ENCODE measurements at regions not wholly inside any gene's neighbourhood (a gene's known extent, or its start where the extent isn't known, plus 50 kb on each side); places are given as distances from the start of the nearest gene placed in this dataset.

DNA sequence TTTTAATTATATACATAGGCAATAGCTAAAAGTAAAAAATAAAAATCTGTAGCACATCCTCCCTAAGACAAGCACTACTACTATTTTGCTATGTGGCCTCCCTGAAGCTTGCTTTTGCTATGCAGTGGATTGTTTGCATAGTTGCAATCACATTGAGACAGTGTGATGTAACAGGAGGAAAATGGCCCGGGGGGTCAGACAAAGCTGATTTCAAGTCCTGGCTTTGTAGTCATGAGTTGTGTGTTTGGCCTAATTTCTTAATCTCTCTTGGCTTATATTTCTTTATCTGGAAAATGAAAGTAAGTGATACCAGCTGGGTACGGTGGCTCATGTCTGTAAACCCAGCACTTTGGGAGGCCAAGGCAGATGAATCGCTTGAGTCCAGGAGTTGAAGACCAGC is 166.6 kb downstream of the LHFPL1 start:
- no peak overlapping the region for H3K4me3 ChIP-seq
- H3K4me2 ChIP-seq: no peak overlapping the region
- no peaks in the 10 kb centered on the region for H3K79me2 ChIP-seq
- DNase-seq (ENCODE audit: low spot score): peak; percentile 56
- H3K27me3 ChIP-seq: no peaks in the 10 kb centered on the region
- H3K27ac ChIP-seq: no peak overlapping the region
- TF ChIP-seq, protein P1, sequence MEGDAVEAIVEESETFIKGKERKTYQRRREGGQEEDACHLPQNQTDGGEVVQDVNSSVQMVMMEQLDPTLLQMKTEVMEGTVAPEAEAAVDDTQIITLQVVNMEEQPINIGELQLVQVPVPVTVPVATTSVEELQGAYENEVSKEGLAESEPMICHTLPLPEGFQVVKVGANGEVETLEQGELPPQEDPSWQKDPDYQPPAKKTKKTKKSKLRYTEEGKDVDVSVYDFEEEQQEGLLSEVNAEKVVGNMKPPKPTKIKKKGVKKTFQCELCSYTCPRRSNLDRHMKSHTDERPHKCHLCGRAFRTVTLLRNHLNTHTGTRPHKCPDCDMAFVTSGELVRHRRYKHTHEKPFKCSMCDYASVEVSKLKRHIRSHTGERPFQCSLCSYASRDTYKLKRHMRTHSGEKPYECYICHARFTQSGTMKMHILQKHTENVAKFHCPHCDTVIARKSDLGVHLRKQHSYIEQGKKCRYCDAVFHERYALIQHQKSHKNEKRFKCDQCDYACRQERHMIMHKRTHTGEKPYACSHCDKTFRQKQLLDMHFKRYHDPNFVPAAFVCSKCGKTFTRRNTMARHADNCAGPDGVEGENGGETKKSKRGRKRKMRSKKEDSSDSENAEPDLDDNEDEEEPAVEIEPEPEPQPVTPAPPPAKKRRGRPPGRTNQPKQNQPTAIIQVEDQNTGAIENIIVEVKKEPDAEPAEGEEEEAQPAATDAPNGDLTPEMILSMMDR (IDR thresholded peaks at IDR 0.05; ENCODE audit: poor library complexity): no peak
- TF ChIP-seq EZH2phosphoT487 (IDR thresholded peaks at IDR 0.05; ENCODE audit: low read depth, severe bottlenecking, unreplicated experiment): peak; percentile 66
- H3K9me2 ChIP-seq (replicated peaks; ENCODE audit: insufficient read depth): no peaks in the 10 kb centered on the region
- H2AFZ ChIP-seq: no peak overlapping the region
- H4K20me1 ChIP-seq (ENCODE audit: insufficient read depth, poor library complexity, severe bottlenecking): no peaks in the 10 kb centered on the region
- no peaks in the 10 kb centered on the region for H3K9me3 ChIP-seq (ENCODE audit: low read depth)
- WGBS (ENCODE audit: low lambda C conversion rate, missing lambda C conversion rate): 49% methylated on average over 3 of the region's 3 CpGs
- H3K36me3 ChIP-seq (replicated peaks; ENCODE audit: insufficient read depth, low read depth): no peaks in the 10 kb centered on the region
- peaks cover 5% of the 10 kb centered on the region for H3K4me1 ChIP-seq (ENCODE audit: insufficient read depth)

DNA sequence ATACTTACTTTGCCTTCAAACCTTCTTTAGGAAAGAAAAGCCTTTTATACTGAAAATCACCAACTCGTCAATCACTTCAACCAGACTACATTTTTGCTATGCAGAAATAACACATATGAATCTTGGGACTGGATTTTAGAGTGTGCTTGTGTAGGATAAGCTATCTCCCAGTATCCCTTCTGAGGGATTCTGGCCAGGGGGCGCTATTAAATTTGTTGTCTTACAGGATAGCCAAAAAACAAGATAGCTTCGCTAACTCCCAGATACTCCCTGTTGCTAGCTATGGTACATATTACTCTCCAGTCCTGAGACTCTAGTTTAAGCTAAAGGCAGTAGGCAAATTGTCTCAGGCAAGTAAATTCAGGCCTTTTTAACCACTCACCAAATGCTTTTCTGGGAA is 167.2 kb downstream of the LHFPL1 start:
- Histone ChIP-seq H3K79me2 (no peaks in the 10 kb centered on the region), H3K4me2 (no peak overlapping the region), H3K9me3 (ENCODE audit: low read depth) (no peaks in the 10 kb centered on the region), H2AFZ (no peak overlapping the region), H3K4me1 (ENCODE audit: insufficient read depth) (peaks cover 5% of the 10 kb centered on the region), H4K20me1 (ENCODE audit: insufficient read depth, poor library complexity, severe bottlenecking) (no peaks in the 10 kb centered on the region), H3K27me3 (no peaks in the 10 kb centered on the region), H3K9me2 (replicated peaks; ENCODE audit: insufficient read depth) (no peaks in the 10 kb centered on the region), H3K36me3 (replicated peaks; ENCODE audit: insufficient read depth, low read depth) (no peaks in the 10 kb centered on the region), H3K27ac (no peak overlapping the region), H3K4me3 (no peak overlapping the region)
- TF ChIP-seq, protein P1 (IDR thresholded peaks at IDR 0.05; ENCODE audit: poor library complexity): no peak
- no peak for TF ChIP-seq EZH2phosphoT487 (IDR thresholded peaks at IDR 0.05; ENCODE audit: low read depth, severe bottlenecking, unreplicated experiment)
- no peak for TF ChIP-seq EZH2 (IDR thresholded peaks at IDR 0.05; ENCODE audit: borderline replicate concordance)
- WGBS (ENCODE audit: low lambda C conversion rate, missing lambda C conversion rate): 61% methylated on average over 3 of the region's 3 CpGs
- DNase-seq (ENCODE audit: low spot score): no peak

DNA sequence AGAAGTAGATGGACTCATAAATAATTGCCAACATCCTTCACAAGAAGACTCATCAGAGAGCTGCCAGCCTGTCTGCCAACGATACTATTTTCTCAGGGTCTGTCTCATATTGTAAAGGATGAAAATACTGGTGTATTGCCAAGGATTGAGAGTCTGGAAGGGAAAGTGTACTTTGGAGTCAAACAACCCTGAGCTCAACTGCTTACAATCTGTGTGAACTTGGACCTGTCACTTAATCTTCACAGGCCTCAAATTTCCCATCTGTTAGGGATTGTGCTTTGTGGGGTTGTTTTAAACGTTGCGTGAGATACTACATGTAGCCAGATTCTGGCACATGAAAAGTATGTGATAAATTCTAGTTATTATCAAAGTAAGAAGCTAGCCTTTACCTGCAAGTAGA is 169.1 kb downstream of the LHFPL1 start:
- TF ChIP-seq EZH2 (IDR thresholded peaks at IDR 0.05; ENCODE audit: borderline replicate concordance) (no peak), EZH2phosphoT487 (IDR thresholded peaks at IDR 0.05; ENCODE audit: low read depth, severe bottlenecking, unreplicated experiment) (no peak)
- Histone ChIP-seq H2AFZ (no peak overlapping the region), H3K9me3 (ENCODE audit: low read depth) (no peaks in the 10 kb centered on the region), H3K9me2 (replicated peaks; ENCODE audit: insufficient read depth) (no peaks in the 10 kb centered on the region), H3K4me2 (no peak overlapping the region), H3K79me2 (no peaks in the 10 kb centered on the region), H4K20me1 (ENCODE audit: insufficient read depth, poor library complexity, severe bottlenecking) (no peaks in the 10 kb centered on the region), H3K4me1 (ENCODE audit: insufficient read depth) (peaks cover 5% of the 10 kb centered on the region), H3K27me3 (no peaks in the 10 kb centered on the region), H3K36me3 (replicated peaks; ENCODE audit: insufficient read depth, low read depth) (no peaks in the 10 kb centered on the region), H3K27ac (no peak overlapping the region), H3K4me3 (no peak overlapping the region)
- DNase-seq (ENCODE audit: low spot score): peak; percentile 17
- WGBS (ENCODE audit: low lambda C conversion rate, missing lambda C conversion rate): 68% methylated on average over 3 of the region's 3 CpGs

DNA sequence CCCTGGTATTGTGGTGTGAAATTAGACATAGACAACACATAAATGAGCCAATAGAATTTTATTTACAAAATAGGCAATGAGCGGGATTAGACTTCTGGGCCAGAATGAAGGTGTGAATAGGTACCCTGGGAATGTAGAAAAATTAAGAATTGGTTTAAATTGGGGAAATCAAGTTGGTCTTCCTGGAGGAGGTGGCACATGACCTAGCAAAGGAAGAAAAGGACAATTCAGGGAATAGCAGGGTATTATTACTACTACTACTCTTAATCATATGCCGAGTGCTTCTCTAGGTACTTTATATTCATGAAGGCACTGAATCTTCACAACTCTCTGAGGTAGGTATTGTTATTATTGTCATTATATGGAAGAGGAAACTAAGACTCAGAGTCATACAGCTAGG is 202.1 kb downstream of the LHFPL1 start:
- Histone ChIP-seq H3K9me2 (replicated peaks; ENCODE audit: insufficient read depth) (no peaks in the 10 kb centered on the region), H3K36me3 (replicated peaks; ENCODE audit: insufficient read depth, low read depth) (no peaks in the 10 kb centered on the region), H3K4me2 (no peak overlapping the region), H4K20me1 (ENCODE audit: insufficient read depth, poor library complexity, severe bottlenecking) (no peaks in the 10 kb centered on the region), H3K79me2 (no peaks in the 10 kb centered on the region), H3K4me3 (no peak overlapping the region), H3K9me3 (ENCODE audit: low read depth) (no peaks in the 10 kb centered on the region), H3K4me1 (ENCODE audit: insufficient read depth) (no peaks in the 10 kb centered on the region), H3K27ac (no peak overlapping the region), H3K27me3 (no peaks in the 10 kb centered on the region), H2AFZ (no peak overlapping the region)
- TF ChIP-seq, protein P1 (IDR thresholded peaks at IDR 0.05; ENCODE audit: poor library complexity): no peak
- TF ChIP-seq EZH2 (IDR thresholded peaks at IDR 0.05; ENCODE audit: borderline replicate concordance) (no peak), EZH2phosphoT487 (IDR thresholded peaks at IDR 0.05; ENCODE audit: low read depth, severe bottlenecking, unreplicated experiment) (no peak)
- no peak for DNase-seq (ENCODE audit: low spot score)
- WGBS (ENCODE audit: low lambda C conversion rate, missing lambda C conversion rate): 96% methylated on average over 2 of the region's 2 CpGs

All from hepatocyte (in vitro differentiated cells).